ENCODE measurements at regions not wholly inside any gene's neighbourhood (a gene's known extent, or its start where the extent isn't known, plus 50 kb on each side); places are given as distances from the start of the nearest gene placed in this dataset.

- DNase-seq: no peak
Measured at GRCh38 chr22:49112176-49112575, 715.5 kb downstream of the BRD1 start.

GRCh38 chr22:49111085-49111484, 716.6 kb downstream of the BRD1 start:
- no peak for DNase-seq

- DNase-seq: no peak
Measured at GRCh38 chr22:49108636-49109315, 718.9 kb downstream of the BRD1 start.

- no peak for DNase-seq
Measured at GRCh38 chr22:49107961-49108530, 719.6 kb downstream of the BRD1 start.

GRCh38 chr22:49107561-49107960, 720.1 kb downstream of the BRD1 start:
- DNase-seq: no peak

- no peak for DNase-seq
Measured at GRCh38 chr22:49106842-49107152, 720.9 kb downstream of the BRD1 start.

- no peak for DNase-seq
Measured at GRCh38 chr22:49106096-49106841, 721.4 kb downstream of the BRD1 start.

- DNase-seq: no peak
Measured at GRCh38 chr22:49104434-49104833, 723.2 kb downstream of the BRD1 start.

- DNase-seq: no peak
Measured at GRCh38 chr22:49103314-49104059, 724.2 kb downstream of the BRD1 start.

GRCh38 chr22:49102367-49102766, 725.3 kb downstream of the BRD1 start:
- no peak for DNase-seq

- no peak for DNase-seq
Measured at GRCh38 chr22:49101873-49102272, 725.8 kb downstream of the BRD1 start.

GRCh38 chr22:49101225-49101624, 726.4 kb downstream of the BRD1 start:
- no peak for DNase-seq

GRCh38 chr22:49100773-49101172, 726.9 kb downstream of the BRD1 start:
- DNase-seq: no peak

- no peak for DNase-seq
Measured at GRCh38 chr22:49100316-49100715, 727.4 kb downstream of the BRD1 start.

GRCh38 chr22:49099496-49100124, 728.1 kb downstream of the BRD1 start:
- DNase-seq: no peak

- no peak for DNase-seq
Measured at GRCh38 chr22:49099089-49099488, 728.6 kb downstream of the BRD1 start.

- no peak for DNase-seq
Measured at GRCh38 chr22:49097966-49098365, 729.7 kb downstream of the BRD1 start.

- no peak for DNase-seq
Measured at GRCh38 chr22:49097171-49097925, 730.3 kb downstream of the BRD1 start.

GRCh38 chr22:49096476-49096875, 731.2 kb downstream of the BRD1 start:
- DNase-seq: no peak

GRCh38 chr22:49095366-49095765, 732.3 kb downstream of the BRD1 start:
- no peak for DNase-seq

- DNase-seq: no peak
Measured at GRCh38 chr22:49094858-49095257, 732.8 kb downstream of the BRD1 start.

GRCh38 chr22:49094151-49094550, 733.5 kb downstream of the BRD1 start:
- no peak for DNase-seq
